SK-N-SH (cell line): ENCODE measurements at regions not wholly inside any gene's neighbourhood (a gene's known extent, or its start where the extent isn't known, plus 50 kb on each side); places are given as distances from the start of the nearest gene placed in this dataset.
A peak's percentile ranks its signal among the peaks of the same experiment; 100 is the strongest.

ENCODE experiments used
- CTCF ChIA-PET: fragments of 300-600, 350-600 bp; formaldehyde crosslinking; extraction: SDS; loops from one replicate; lab custom pipeline; 2021; lab: Yijun Ruan, JAX
- POLR2A ChIA-PET: fragments of 350-600 bp; sonication (Branson Sonifier 250); formaldehyde crosslinking; extraction: SDS; loops from one replicate; lab custom pipeline; 2020; ENCODE audit warnings: antibody characterized with exemption, inconsistent platforms; lab: Yijun Ruan, JAX
- DNase-seq: peaks from one replicate; pipeline ENCODE4 v3.0.0; 2012
- H2AFZ ChIP-seq: fragments of 200-600 bp; sonication (generic); 2 replicates; pipeline ENCODE4 v1.8.1; 2016; ENCODE audit warnings: antibody characterized with exemption, mild to moderate bottlenecking, low read depth
- H3F3A ChIP-seq: fragments of 200-600 bp; sonication (generic); replicated peaks from 2 replicates; pipeline ENCODE3; 2016; ENCODE audit warnings: antibody characterized with exemption, mild to moderate bottlenecking; ENCODE audit not compliant: insufficient read depth
- H3K27ac ChIP-seq, 2 experiments: fragments of 200-500 bp in 1 of 2; fragments of 200-600 bp in 1 of 2; sonication (Bioruptor generic) in 1 of 2; sonication (generic), shearing (Covaris generic) in 1 of 2; 2 replicates each; pipeline versions ENCODE4 v1.5.1 to v1.6.1; 2014 to 2016; ENCODE audit warnings: low read depth in 2 of 2, inconsistent platforms in 1 of 2, low read length in 1 of 2, mild to moderate bottlenecking in 1 of 2, mixed read lengths in 1 of 2
- H3K27me3 ChIP-seq: fragments of 200-600 bp; sonication (generic), shearing (Covaris generic); 2 replicates; pipeline ENCODE4 v1.6.1; 2016; ENCODE audit warnings: mixed run types; ENCODE audit not compliant: insufficient read depth
- H3K36me3 ChIP-seq, 2 experiments: fragments of 200-500 bp in 1 of 2; fragments of 200-600 bp in 1 of 2; sonication (Bioruptor generic) in 1 of 2; sonication (generic) in 1 of 2; replicated peaks in 1 of 2; 2 replicates each; pipeline versions ENCODE3 to v1.5.1; 2014 to 2016; ENCODE audit warnings: low read length in 1 of 2, mild to moderate bottlenecking in 1 of 2; ENCODE audit not compliant: insufficient read depth in 2 of 2, control insufficient read depth in 1 of 2
- H3K4me1 ChIP-seq, 2 experiments: fragments of 200-500 bp in 1 of 2; fragments of 200-600 bp in 1 of 2; sonication (Bioruptor generic) in 1 of 2; sonication (generic), shearing (Covaris generic) in 1 of 2; 2 replicates each; pipeline versions ENCODE4 v1.5.1 to v1.6.1; 2014 to 2016; ENCODE audit warnings: low read depth in 1 of 2, low read length in 1 of 2, mixed run types in 1 of 2; ENCODE audit not compliant: insufficient read depth in 2 of 2, control insufficient read depth in 1 of 2
- H3K4me2 ChIP-seq: fragments of 200-600 bp; sonication (generic), shearing (Covaris generic); 2 replicates; pipeline ENCODE4 v1.6.1; 2017; ENCODE audit warnings: mixed run types
- H3K4me3 ChIP-seq, 2 experiments: fragments of 200-500 bp in 1 of 2; fragments of 200-600 bp in 1 of 2; sonication (Bioruptor generic) in 1 of 2; sonication (generic), shearing (Covaris generic) in 1 of 2; 2 replicates each; pipeline versions ENCODE4 v1.5.1 to v1.8.1; 2014 to 2016; ENCODE audit warnings: low read depth in 2 of 2, inconsistent platforms in 1 of 2, low read length in 1 of 2, mild to moderate bottlenecking in 1 of 2, mixed read lengths in 1 of 2, moderate library complexity in 1 of 2
- H3K79me2 ChIP-seq: fragments of 200-600 bp; sonication (generic); 2 replicates; pipeline ENCODE4 v1.8.1; 2017; ENCODE audit warnings: mild to moderate bottlenecking; ENCODE audit not compliant: insufficient read depth
- H3K9ac ChIP-seq: fragments of 200-600 bp; sonication (generic); 2 replicates; pipeline ENCODE4 v1.6.1; 2017; ENCODE audit warnings: mixed run types
- H3K9me2 ChIP-seq: fragments of 200-600 bp; sonication (generic); 2 replicates; pipeline ENCODE4 v1.6.1; 2017; ENCODE audit warnings: mixed run types
- H3K9me3 ChIP-seq: fragments of 200-600 bp; sonication (generic); 2 replicates; pipeline ENCODE4 v1.6.1; 2017; ENCODE audit warnings: mixed run types, mild to moderate bottlenecking, moderate library complexity
- H4K20me1 ChIP-seq: fragments of 200-600 bp; sonication (generic); 2 replicates; pipeline ENCODE4 v1.6.1; 2017; ENCODE audit warnings: mild to moderate bottlenecking, mixed run types; ENCODE audit not compliant: insufficient read depth
- CTCF ChIP-seq: fragments of 200-600 bp; sonication (generic); IDR thresholded peaks from 2 replicates; pipeline ENCODE4 v1.6.1; 2017; ENCODE audit warnings: antibody characterized with exemption, mild to moderate bottlenecking, moderate library complexity
- JUND ChIP-seq: IDR thresholded peaks from 2 replicates; pipeline ENCODE4 v1.4.0; 2012
- MAX ChIP-seq: IDR thresholded peaks from 2 replicates; pipeline ENCODE4 v1.4.0; 2012; ENCODE audit warnings: low read depth
- MEF2A ChIP-seq: IDR thresholded peaks from 2 replicates; pipeline ENCODE4 v1.4.0; 2012; ENCODE audit warnings: low read depth, borderline replicate concordance
- MXI1 ChIP-seq: IDR thresholded peaks from 2 replicates; pipeline ENCODE4 v1.6.1; 2012; ENCODE audit warnings: mild to moderate bottlenecking, low read depth, low read length, improper control_type of control experiment
- NFIC ChIP-seq: IDR thresholded peaks from 2 replicates; pipeline ENCODE4 v1.4.0; 2012; ENCODE audit warnings: borderline replicate concordance
- POLR2AphosphoS5 ChIP-seq: IDR thresholded peaks from 2 replicates; pipeline ENCODE4 v1.6.1; 2012; ENCODE audit warnings: low read depth, low read length
- RAD21 ChIP-seq: IDR thresholded peaks from 2 replicates; pipeline ENCODE4 v1.6.1; 2012; ENCODE audit warnings: mild to moderate bottlenecking, low read length
- RCOR1 ChIP-seq: fragments of 150-350 bp; IDR thresholded peaks from 2 replicates; pipeline ENCODE4 v1.6.1; 2017; ENCODE audit warnings: antibody characterized with exemption, low read length
- REST ChIP-seq: IDR thresholded peaks from 2 replicates; pipeline ENCODE4 v1.6.1; 2012; ENCODE audit warnings: mild to moderate bottlenecking, low read depth, low read length, moderate library complexity
- RFX5 ChIP-seq: IDR thresholded peaks from 2 replicates; pipeline ENCODE4 v1.6.1; 2012; ENCODE audit warnings: mild to moderate bottlenecking, improper control_type of control experiment, low read length
- SMC3 ChIP-seq: IDR thresholded peaks from 2 replicates; pipeline ENCODE4 v1.6.1; 2012; ENCODE audit warnings: low read depth, low read length, improper control_type of control experiment
- TAF1 ChIP-seq: IDR thresholded peaks from 2 replicates; pipeline ENCODE4 v1.6.1; 2012; ENCODE audit warnings: low read depth, mild to moderate bottlenecking, low read length, moderate library complexity, borderline replicate concordance
- TCF12 ChIP-seq: IDR thresholded peaks from 2 replicates; pipeline ENCODE4 v1.4.0; 2012
- USF1 ChIP-seq: IDR thresholded peaks from 2 replicates; pipeline ENCODE4 v1.4.0; 2012; ENCODE audit warnings: low read depth, borderline replicate concordance
- USF2 ChIP-seq: fragments of 150-350 bp; IDR thresholded peaks from 2 replicates; pipeline ENCODE4 v1.6.1; 2017; ENCODE audit warnings: antibody characterized with exemption, low read length, low read depth, borderline replicate concordance
- ZBTB33 ChIP-seq: IDR thresholded peaks from 2 replicates; pipeline ENCODE4 v1.4.0; 2012; ENCODE audit warnings: low read depth, borderline replicate concordance
- WGBS: methylation state at CpG from one replicate; pipeline ENCODE4 v1.1.6; 2017; ENCODE audit warnings: low lambda C conversion rate; 5-methylcytosine and 5-hydroxymethylcytosine counted together

- no peak for TF ChIP-seq REST
- no peak for TF ChIP-seq USF1
- no peak for TF ChIP-seq USF2
- TF ChIP-seq RAD21, result no peak
Measured at GRCh38 chr4:156568484-156568883, 403.1 kb downstream of the PDGFC start (continued).

- Histone ChIP-seq H2AFZ (peak overlapping the region; percentile 54; the same call in 1 of the 2 replicates), H3K4me3 (no peak overlapping the region), H3K27ac (peak overlapping the region in 1 of 2 experiments; percentile 58; a peak in 2 of 4 replicates), H3K4me2 (no peak overlapping the region), H3K9me3 (no peaks in the 10 kb centered on the region)
- CTCF ChIA-PET, result no interaction called here
- no peak for TF ChIP-seq NFIC
- no peak for TF ChIP-seq USF1
- no peak for TF ChIP-seq MXI1
- TF ChIP-seq SMC3, result no peak
- TF ChIP-seq POLR2AphosphoS5, result no peak
- no peak for TF ChIP-seq TCF12
- no peak for TF ChIP-seq MEF2A
- TF ChIP-seq JUND, result no peak
- no peak for TF ChIP-seq MAX
- no peak for TF ChIP-seq CTCF
- TF ChIP-seq RFX5, result no peak
- TF ChIP-seq RCOR1, result no peak
- no peak for TF ChIP-seq ZBTB33
- no peak for TF ChIP-seq USF2
- TF ChIP-seq TAF1, result no peak
- TF ChIP-seq, all 33 proteins: peak for 0
- no peak overlapping the region for H3K9ac ChIP-seq
- no peaks in the 10 kb centered on the region for H3K36me3 ChIP-seq
- no peaks in the 10 kb centered on the region for H4K20me1 ChIP-seq
- no peaks in the 10 kb centered on the region for H3K27me3 ChIP-seq
- peaks cover 0 to 5% of the 10 kb centered on the region in 2 experiments; a peak in 1 of 4 replicates for H3K4me1 ChIP-seq
- no peak for DNase-seq
- H3K9me2 ChIP-seq, result no peaks in the 10 kb centered on the region
- POLR2A ChIA-PET, result no interaction called here
- H3K79me2 ChIP-seq, result no peaks in the 10 kb centered on the region
- WGBS, result 62% methylated on average over 4 of the region's 4 CpGs
- peaks cover 6% of the 10 kb centered on the region for H3F3A ChIP-seq
Measured at GRCh38 chr4:156568041-156568440, 403.6 kb downstream of the PDGFC start.
